ENCODE measurements at regions not wholly inside any gene's neighbourhood (a gene's known extent, or its start where the extent isn't known, plus 50 kb on each side); places are given as distances from the start of the nearest gene placed in this dataset.

- no peak for DNase-seq (ENCODE audit: low read depth)
These were observed 481.5 kb upstream of the ZFHX3 start for GRCh38 chr16:73529303-73530012.

GRCh38 chr16:73527187-73527586 lies 479.3 kb upstream of the ZFHX3 start:
- no peak for DNase-seq (ENCODE audit: low read depth)
- in situ Hi-C loops (cut with HindIII; ENCODE audit: low sequenced_read_pairs): loop anchor here (5.0 kb wide), 1 partner anchor 105 kb away; no protein-coding TSS in a partner anchor
- no peak for TF ChIP-seq CTCF (IDR thresholded peaks at IDR 0.05; ENCODE audit: low read depth, low read length, missing control alignments)
- no peak overlapping the region for H3K4me3 ChIP-seq (ENCODE audit: low read depth, low read length)

More at GRCh38 chr16:73529303-73530012, 481.5 kb upstream of the ZFHX3 start:
- in situ Hi-C loops (cut with HindIII; ENCODE audit: low sequenced_read_pairs): loop anchor here (5.0 kb wide), 1 partner anchor 103 kb away; no protein-coding TSS in a partner anchor
- H3K4me3 ChIP-seq (ENCODE audit: low read depth, low read length): no peak overlapping the region
- no peak for TF ChIP-seq CTCF (IDR thresholded peaks at IDR 0.05; ENCODE audit: low read depth, low read length, missing control alignments)

GRCh38 chr16:73526011-73526804 lies 478.3 kb upstream of the ZFHX3 start:
- TF ChIP-seq CTCF (IDR thresholded peaks at IDR 0.05; ENCODE audit: low read depth, low read length, missing control alignments): no peak
- in situ Hi-C loops (cut with HindIII; ENCODE audit: low sequenced_read_pairs): loop anchor here (5.0 kb wide), 1 partner anchor 106 kb away; no protein-coding TSS in a partner anchor
- no peak overlapping the region for H3K4me3 ChIP-seq (ENCODE audit: low read depth, low read length)
- DNase-seq (ENCODE audit: low read depth): no peak

GRCh38 chr16:73523209-73523608 lies 475.3 kb upstream of the ZFHX3 start:
- H3K4me3 ChIP-seq (ENCODE audit: low read depth, low read length): no peak overlapping the region
- no peak for DNase-seq (ENCODE audit: low read depth)
- no peak for TF ChIP-seq CTCF (IDR thresholded peaks at IDR 0.05; ENCODE audit: low read depth, low read length, missing control alignments)
- in situ Hi-C loops (cut with HindIII; ENCODE audit: low sequenced_read_pairs): no loop called here

- no peak overlapping the region for H3K4me3 ChIP-seq (ENCODE audit: low read depth, low read length)
- no peak for DNase-seq (ENCODE audit: low read depth)
- TF ChIP-seq CTCF (IDR thresholded peaks at IDR 0.05; ENCODE audit: low read depth, low read length, missing control alignments): no peak
- in situ Hi-C loops (cut with HindIII; ENCODE audit: low sequenced_read_pairs): no loop called here
These were observed 473.6 kb upstream of the ZFHX3 start for GRCh38 chr16:73521499-73521898.

- no peak for DNase-seq (ENCODE audit: low read depth)
- in situ Hi-C loops (cut with HindIII; ENCODE audit: low sequenced_read_pairs): no loop called here
- H3K4me3 ChIP-seq (ENCODE audit: low read depth, low read length): no peak overlapping the region
- TF ChIP-seq CTCF (IDR thresholded peaks at IDR 0.05; ENCODE audit: low read depth, low read length, missing control alignments): no peak
These were observed 467.7 kb upstream of the ZFHX3 start for GRCh38 chr16:73515616-73516015.

All from astrocyte of the cerebellum (primary cell).